ENCODE measurements at regions not wholly inside any gene's neighbourhood (a gene's known extent, or its start where the extent isn't known, plus 50 kb on each side); places are given as distances from the start of the nearest gene placed in this dataset.

DNA sequence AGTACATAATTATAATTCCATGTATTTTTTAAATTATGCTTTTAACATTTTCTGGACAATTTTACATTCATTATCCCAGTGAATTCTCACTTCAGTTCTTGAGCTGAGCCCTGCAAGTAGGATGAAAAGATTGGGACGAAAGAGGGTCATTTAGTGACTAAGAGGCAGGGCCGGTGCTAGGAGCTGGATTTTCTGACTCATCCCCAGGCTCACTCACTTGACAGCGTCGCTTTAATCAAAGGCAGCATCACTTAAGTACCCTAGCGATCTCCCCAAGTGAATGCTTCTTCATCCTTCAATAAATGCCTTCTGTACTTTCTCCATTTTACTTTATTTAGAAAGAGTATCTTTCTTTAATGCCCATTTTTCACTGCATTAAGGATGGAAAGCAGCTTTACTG, 263.6 kb downstream of the HS3ST1 start:
- H3K36me3 Mint-ChIP-seq (ENCODE audit: insufficient read depth in 2 of 2), result no peaks in the 10 kb centered on the region
- peaks cover 0 to 4% of the 10 kb centered on the region in 2 donors for H3K9me3 Mint-ChIP-seq
- no peak for DNase-seq
- no peaks in the 10 kb centered on the region for H3K4me1 Mint-ChIP-seq (ENCODE audit: low read depth)
- ATAC-seq (replicated peaks in 1 of 2), result no peak
- H3K27me3 Mint-ChIP-seq (ENCODE audit: low read depth), result no peaks in the 10 kb centered on the region
- no peak overlapping the region for H3K4me3 Mint-ChIP-seq
- no peak overlapping the region for H3K27ac Mint-ChIP-seq

- no peak for DNase-seq
- Mint-ChIP-seq H3K27ac (no peak overlapping the region), H3K9me3 (peaks cover 0 to 4% of the 10 kb centered on the region in 2 donors), H3K4me3 (no peak overlapping the region), H3K4me1 (ENCODE audit: low read depth) (no peaks in the 10 kb centered on the region), H3K27me3 (ENCODE audit: low read depth) (peaks cover 4% of the 10 kb centered on the region), H3K36me3 (ENCODE audit: insufficient read depth in 2 of 2) (no peaks in the 10 kb centered on the region)
- ATAC-seq (replicated peaks in 1 of 2), result no peak
Observed at GRCh38 chr4:11160288-11160687, 268.4 kb downstream of the HS3ST1 start.

DNA sequence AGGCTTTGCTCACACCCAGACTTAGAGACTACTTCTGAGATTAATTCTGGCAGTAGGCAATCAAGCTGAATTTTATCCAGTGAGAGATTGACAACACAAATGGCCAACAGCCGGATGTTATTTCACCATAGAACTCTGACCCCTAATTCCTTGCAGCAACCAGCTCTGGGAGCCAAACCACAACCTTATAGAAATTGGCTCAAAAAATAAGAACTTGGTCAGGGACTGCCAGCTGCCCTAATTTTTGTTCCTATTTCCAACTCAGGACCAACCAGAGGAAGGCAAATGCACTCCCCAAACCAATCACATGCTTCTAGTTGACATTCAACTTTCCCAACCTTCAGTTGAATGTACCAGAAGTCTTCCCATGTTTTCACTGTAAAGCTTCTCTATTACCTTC, 269.7 kb downstream of the HS3ST1 start:
- no peaks in the 10 kb centered on the region for H3K36me3 Mint-ChIP-seq (ENCODE audit: insufficient read depth in 2 of 2)
- DNase-seq, result no peak
- ATAC-seq (replicated peaks in 1 of 2), result no peak
- no peak overlapping the region for H3K27ac Mint-ChIP-seq
- H3K4me1 Mint-ChIP-seq (ENCODE audit: low read depth), result no peaks in the 10 kb centered on the region
- H3K9me3 Mint-ChIP-seq, result peaks cover 0 to 4% of the 10 kb centered on the region in 2 donors
- no peak overlapping the region for H3K4me3 Mint-ChIP-seq
- peaks cover 8% of the 10 kb centered on the region for H3K27me3 Mint-ChIP-seq (ENCODE audit: low read depth)

DNA sequence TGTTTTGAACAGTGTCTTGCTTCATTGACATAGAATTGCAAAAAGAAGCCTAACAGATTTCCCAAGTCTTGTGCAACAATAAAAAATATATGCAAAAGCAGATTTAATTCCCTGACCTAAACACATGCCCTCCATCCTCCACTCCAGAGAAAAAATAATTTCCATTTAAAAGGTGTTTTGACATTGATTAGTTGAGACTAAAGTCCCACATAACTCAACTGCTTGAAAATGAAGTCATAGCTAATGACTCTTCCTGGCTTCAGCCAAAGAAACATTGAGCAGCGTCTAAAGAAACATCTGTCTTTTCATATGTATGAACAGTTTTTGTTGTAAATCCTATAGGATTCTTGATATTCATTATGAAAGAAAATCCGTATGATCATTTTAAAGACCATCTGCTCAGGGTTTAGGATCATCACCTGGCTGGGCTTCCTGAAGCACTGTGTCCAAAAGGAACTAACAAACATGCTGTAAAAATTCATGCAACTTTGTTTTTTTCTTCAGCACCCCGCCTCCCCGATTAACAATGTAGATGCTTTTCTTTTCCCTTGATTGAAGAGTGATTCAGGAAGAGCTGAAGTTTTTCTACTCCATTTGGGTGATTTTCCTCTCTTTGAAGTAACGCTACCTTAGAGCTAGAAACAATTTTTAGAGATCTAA, 273.4 kb downstream of the HS3ST1 start:
- DNase-seq (no peak), ATAC-seq (replicated peaks in 1 of 2) (no peak)
- no peaks in the 10 kb centered on the region for H3K9me3 Mint-ChIP-seq
- peaks cover 16% of the 10 kb centered on the region for H3K27me3 Mint-ChIP-seq (ENCODE audit: low read depth)
- no peaks in the 10 kb centered on the region for H3K4me1 Mint-ChIP-seq (ENCODE audit: low read depth)
- H3K36me3 Mint-ChIP-seq (ENCODE audit: insufficient read depth in 2 of 2), result no peaks in the 10 kb centered on the region
- H3K4me3 Mint-ChIP-seq, result no peak overlapping the region
- no peak overlapping the region for H3K27ac Mint-ChIP-seq

GRCh38 chr4:11153171-11153750, 275.4 kb downstream of the HS3ST1 start:
- Mint-ChIP-seq H3K9me3 (no peaks in the 10 kb centered on the region), H3K4me1 (ENCODE audit: low read depth) (no peaks in the 10 kb centered on the region), H3K4me3 (no peak overlapping the region), H3K27me3 (ENCODE audit: low read depth) (peaks cover 16% of the 10 kb centered on the region), H3K36me3 (ENCODE audit: insufficient read depth in 2 of 2) (no peaks in the 10 kb centered on the region), H3K27ac (no peak overlapping the region)
- ATAC-seq (replicated peaks in 1 of 2) (no peak), DNase-seq (no peak)

GRCh38 chr4:11152684-11153083, 276.0 kb downstream of the HS3ST1 start:
- Mint-ChIP-seq H3K4me3 (no peak overlapping the region), H3K27me3 (ENCODE audit: low read depth) (peaks cover 16% of the 10 kb centered on the region), H3K27ac (no peak overlapping the region), H3K4me1 (ENCODE audit: low read depth) (no peaks in the 10 kb centered on the region), H3K9me3 (no peaks in the 10 kb centered on the region), H3K36me3 (ENCODE audit: insufficient read depth in 2 of 2) (no peaks in the 10 kb centered on the region)
- no peak for ATAC-seq (replicated peaks in 1 of 2)
- no peak for DNase-seq

GRCh38 chr4:11151500-11151899, 277.2 kb downstream of the HS3ST1 start:
- no peak overlapping the region for H3K4me3 Mint-ChIP-seq
- peaks cover 16% of the 10 kb centered on the region for H3K27me3 Mint-ChIP-seq (ENCODE audit: low read depth)
- no peak overlapping the region for H3K27ac Mint-ChIP-seq
- ATAC-seq (replicated peaks in 1 of 2) (no peak), DNase-seq (no peak)
- no peaks in the 10 kb centered on the region for H3K36me3 Mint-ChIP-seq (ENCODE audit: insufficient read depth in 2 of 2)
- no peaks in the 10 kb centered on the region for H3K4me1 Mint-ChIP-seq (ENCODE audit: low read depth)
- no peaks in the 10 kb centered on the region for H3K9me3 Mint-ChIP-seq

GRCh38 chr4:11149612-11150259, 279.0 kb downstream of the HS3ST1 start:
- no peaks in the 10 kb centered on the region for H3K9me3 Mint-ChIP-seq
- no peak overlapping the region for H3K27ac Mint-ChIP-seq
- no peak for DNase-seq
- H3K27me3 Mint-ChIP-seq (ENCODE audit: low read depth), result peaks cover 8% of the 10 kb centered on the region
- H3K4me1 Mint-ChIP-seq (ENCODE audit: low read depth), result no peaks in the 10 kb centered on the region
- no peak for ATAC-seq (replicated peaks in 1 of 2)
- no peaks in the 10 kb centered on the region for H3K36me3 Mint-ChIP-seq (ENCODE audit: insufficient read depth in 2 of 2)
- H3K4me3 Mint-ChIP-seq, result no peak overlapping the region

DNA sequence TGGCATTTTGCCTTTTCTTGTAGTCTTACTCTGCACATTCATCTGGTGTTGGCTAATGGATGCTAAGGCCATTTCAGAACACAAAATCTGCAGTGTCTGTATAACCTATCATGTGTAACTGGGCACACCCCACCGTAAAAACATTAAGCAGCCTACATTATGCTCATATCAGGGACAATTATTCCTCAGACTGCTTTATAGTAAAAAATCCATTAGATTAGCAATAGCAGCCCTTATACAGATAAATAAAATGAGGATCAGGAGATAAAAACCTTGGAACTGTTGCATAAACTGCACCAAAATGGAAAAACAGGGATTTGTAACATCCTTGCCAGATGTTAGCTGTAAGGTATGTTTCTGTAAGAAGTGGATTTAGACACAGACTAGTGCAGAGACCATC, 288.8 kb downstream of the HS3ST1 start:
- ATAC-seq (replicated peaks in 1 of 2) (no peak), DNase-seq (no peak)
- Mint-ChIP-seq H3K36me3 (ENCODE audit: insufficient read depth in 2 of 2) (no peaks in the 10 kb centered on the region), H3K9me3 (peaks cover 1 to 2% of the 10 kb centered on the region in 2 donors), H3K4me1 (ENCODE audit: low read depth) (no peaks in the 10 kb centered on the region), H3K4me3 (no peak overlapping the region), H3K27ac (no peak overlapping the region), H3K27me3 (ENCODE audit: low read depth) (peaks cover 7% of the 10 kb centered on the region)

DNA sequence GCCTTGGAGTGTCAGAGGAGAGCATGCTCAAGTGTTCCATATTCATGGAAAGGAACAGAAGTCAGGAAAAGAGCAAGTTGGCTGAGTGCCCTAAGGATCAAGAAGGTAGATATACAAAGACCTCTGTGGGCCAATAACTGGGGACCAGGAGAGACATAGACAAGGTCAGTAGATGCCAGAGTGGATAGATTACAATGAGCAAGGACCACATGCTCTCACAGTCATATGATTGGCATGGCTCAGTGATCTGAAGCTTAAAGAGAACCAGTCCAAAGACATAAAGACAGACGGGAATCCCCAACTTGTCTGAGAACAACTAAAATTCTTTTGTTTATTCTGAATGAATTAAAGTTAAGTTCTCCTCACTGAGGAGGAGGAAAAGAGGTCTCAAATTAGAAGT, 289.7 kb downstream of the HS3ST1 start:
- ATAC-seq (replicated peaks in 1 of 2) (no peak), DNase-seq (no peak)
- H3K9me3 Mint-ChIP-seq, result peaks cover 1 to 2% of the 10 kb centered on the region in 2 donors
- H3K27me3 Mint-ChIP-seq (ENCODE audit: low read depth), result peaks cover 7% of the 10 kb centered on the region
- no peaks in the 10 kb centered on the region for H3K4me1 Mint-ChIP-seq (ENCODE audit: low read depth)
- H3K36me3 Mint-ChIP-seq (ENCODE audit: insufficient read depth in 2 of 2), result no peaks in the 10 kb centered on the region
- H3K4me3 Mint-ChIP-seq, result no peak overlapping the region
- H3K27ac Mint-ChIP-seq, result no peak overlapping the region

GRCh38 chr4:11134705-11135104, 294.0 kb downstream of the HS3ST1 start:
- DNase-seq (no peak), ATAC-seq (replicated peaks in 1 of 2) (no peak)
- Mint-ChIP-seq H3K27ac (no peak overlapping the region), H3K4me1 (ENCODE audit: low read depth) (no peaks in the 10 kb centered on the region), H3K4me3 (no peak overlapping the region), H3K36me3 (ENCODE audit: insufficient read depth in 2 of 2) (no peaks in the 10 kb centered on the region), H3K9me3 (peaks cover 3 to 4% of the 10 kb centered on the region in 2 donors), H3K27me3 (ENCODE audit: low read depth) (no peaks in the 10 kb centered on the region)

- no peaks in the 10 kb centered on the region for H3K36me3 Mint-ChIP-seq (ENCODE audit: insufficient read depth in 2 of 2)
- ATAC-seq (replicated peaks in 1 of 2) (no peak), DNase-seq (no peak)
- H3K4me1 Mint-ChIP-seq (ENCODE audit: low read depth), result no peaks in the 10 kb centered on the region
- H3K27ac Mint-ChIP-seq, result no peak overlapping the region
- no peaks in the 10 kb centered on the region for H3K27me3 Mint-ChIP-seq (ENCODE audit: low read depth)
- H3K9me3 Mint-ChIP-seq, result peaks cover 3 to 4% of the 10 kb centered on the region in 2 donors
- no peak overlapping the region for H3K4me3 Mint-ChIP-seq
Observed at GRCh38 chr4:11133868-11134267, 294.8 kb downstream of the HS3ST1 start.

GRCh38 chr4:11132478-11132877, 296.2 kb downstream of the HS3ST1 start:
- Mint-ChIP-seq H3K36me3 (ENCODE audit: insufficient read depth in 2 of 2) (no peaks in the 10 kb centered on the region), H3K4me1 (ENCODE audit: low read depth) (no peaks in the 10 kb centered on the region), H3K4me3 (no peak overlapping the region), H3K9me3 (peaks cover 2 to 3% of the 10 kb centered on the region in 2 donors), H3K27ac (no peak overlapping the region), H3K27me3 (ENCODE audit: low read depth) (no peaks in the 10 kb centered on the region)
- no peak for ATAC-seq (replicated peaks in 1 of 2)
- no peak for DNase-seq

- no peak overlapping the region for H3K4me3 Mint-ChIP-seq
- no peak for DNase-seq
- no peak for ATAC-seq (replicated peaks in 1 of 2)
- no peak overlapping the region for H3K27ac Mint-ChIP-seq
- no peaks in the 10 kb centered on the region for H3K4me1 Mint-ChIP-seq (ENCODE audit: low read depth)
- H3K9me3 Mint-ChIP-seq, result peaks cover 2 to 3% of the 10 kb centered on the region in 2 donors
- no peaks in the 10 kb centered on the region for H3K27me3 Mint-ChIP-seq (ENCODE audit: low read depth)
- no peaks in the 10 kb centered on the region for H3K36me3 Mint-ChIP-seq (ENCODE audit: insufficient read depth in 2 of 2)
Observed at GRCh38 chr4:11131491-11131890, 297.2 kb downstream of the HS3ST1 start.
